Activated CD4-positive, alpha-beta T cell treated with anti-CD3 and anti-CD28 coated beads for 24 hours (primary cell): ENCODE measurements at regions not wholly inside any gene's neighbourhood (a gene's known extent, or its start where the extent isn't known, plus 50 kb on each side); places are given as distances from the start of the nearest gene placed in this dataset.
"Not testable (repeated sequence)": the region's sequence is repeated elsewhere in the genome, so short reads cannot be mapped to it uniquely, and the experiment has no call there.

ENCODE experiments used
- DNase-seq, 2 donors: peaks; one replicate each; pipeline ENCODE4 v3.0.0-alpha.2; 2020; ENCODE audit warnings: low read depth in 2 of 2

GRCh38 chr18:40281356-40281755 lies 1673.7 kb upstream of the PIK3C3 start:
- not testable (repeated sequence) for DNase-seq

- DNase-seq: no peak
Measured at GRCh38 chr18:40274618-40275196, 1680.3 kb upstream of the PIK3C3 start.

GRCh38 chr18:40272630-40273231 lies 1682.3 kb upstream of the PIK3C3 start:
- no peak for DNase-seq

- DNase-seq: no peak
Measured at GRCh38 chr18:40259115-40259835, 1695.8 kb upstream of the PIK3C3 start.

GRCh38 chr18:40258311-40258710 lies 1696.7 kb upstream of the PIK3C3 start:
- DNase-seq: no peak

GRCh38 chr18:40250236-40250635 lies 1704.8 kb upstream of the PIK3C3 start:
- no peak for DNase-seq

- DNase-seq: no peak
Measured at GRCh38 chr18:40249390-40250080, 1705.5 kb upstream of the PIK3C3 start.

GRCh38 chr18:40245612-40246011 lies 1709.4 kb upstream of the PIK3C3 start:
- not testable (repeated sequence) for DNase-seq

GRCh38 chr18:40243607-40244006 lies 1711.4 kb upstream of the PIK3C3 start:
- DNase-seq: no peak

GRCh38 chr18:40235836-40236235 lies 1719.2 kb upstream of the PIK3C3 start:
- no peak for DNase-seq

GRCh38 chr18:40235323-40235722 lies 1719.7 kb upstream of the PIK3C3 start:
- no peak for DNase-seq

GRCh38 chr18:40233931-40234616 lies 1721.0 kb upstream of the PIK3C3 start:
- DNase-seq: no peak

GRCh38 chr18:40222776-40223175 lies 1732.3 kb upstream of the PIK3C3 start:
- DNase-seq: no peak

- DNase-seq: no peak
Measured at GRCh38 chr18:40216856-40217255, 1738.2 kb upstream of the PIK3C3 start.

GRCh38 chr18:40215979-40216378 lies 1739.1 kb upstream of the PIK3C3 start:
- DNase-seq: no peak

GRCh38 chr18:40210696-40211095 lies 1744.3 kb upstream of the PIK3C3 start:
- DNase-seq: no peak

- DNase-seq: no peak
Measured at GRCh38 chr18:40208958-40209357, 1746.1 kb upstream of the PIK3C3 start.

- DNase-seq: no peak
Measured at GRCh38 chr18:40197711-40198110, 1757.3 kb upstream of the PIK3C3 start.

GRCh38 chr18:40186677-40187076 lies 1768.4 kb upstream of the PIK3C3 start:
- no peak for DNase-seq

- no peak for DNase-seq
Measured at GRCh38 chr18:40179729-40180461, 1775.1 kb upstream of the PIK3C3 start.

- no peak for DNase-seq
Measured at GRCh38 chr18:40168026-40168425, 1787.0 kb upstream of the PIK3C3 start.
